GM18498 (cell line): ENCODE measurements at regions not wholly inside any gene's neighbourhood (a gene's known extent, or its start where the extent isn't known, plus 50 kb on each side); places are given as distances from the start of the nearest gene placed in this dataset.

Source experiments
- ATAC-seq: cut with Tn5 transposase; IDR thresholded peaks from one replicate; pipeline ENCODE4 v1.9.1; 2021; ENCODE audit warnings: mild to moderate bottlenecking, moderate library complexity; ENCODE audit not compliant: unreplicated experiment

DNA sequence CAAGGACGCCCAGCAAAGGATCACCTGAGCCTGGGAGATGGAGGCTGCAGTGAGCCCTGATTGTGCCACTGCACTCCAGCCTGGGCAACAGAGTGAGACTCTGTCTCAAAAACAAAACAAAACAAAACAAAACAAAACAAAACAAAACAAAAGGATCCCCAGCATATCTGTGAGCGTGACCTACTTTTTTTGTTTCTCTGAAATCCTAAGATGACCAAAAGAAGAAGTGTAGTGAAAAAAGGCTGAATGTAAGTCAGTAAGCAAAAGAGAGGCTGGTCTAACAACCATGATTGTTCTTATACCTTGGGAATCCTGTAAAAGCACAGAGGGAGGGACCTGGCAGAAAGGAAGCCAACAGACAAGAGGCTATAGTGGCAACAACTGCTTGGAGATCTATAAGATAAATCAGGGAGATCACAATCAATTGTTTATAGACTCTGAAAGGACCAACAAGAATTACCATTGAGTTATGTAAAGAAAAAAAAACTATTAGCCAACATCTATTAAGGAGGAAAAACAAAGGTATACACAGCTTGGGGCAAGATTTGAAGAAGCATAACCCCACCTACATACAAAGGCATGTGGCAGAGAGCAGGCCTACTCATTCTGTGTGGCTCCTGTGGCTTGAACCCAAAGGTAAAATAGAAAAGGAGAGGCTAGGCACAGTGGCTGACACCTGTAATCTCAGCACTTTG is 255.2 kb upstream of the KLF14 start:
- ATAC-seq, result no peak

DNA sequence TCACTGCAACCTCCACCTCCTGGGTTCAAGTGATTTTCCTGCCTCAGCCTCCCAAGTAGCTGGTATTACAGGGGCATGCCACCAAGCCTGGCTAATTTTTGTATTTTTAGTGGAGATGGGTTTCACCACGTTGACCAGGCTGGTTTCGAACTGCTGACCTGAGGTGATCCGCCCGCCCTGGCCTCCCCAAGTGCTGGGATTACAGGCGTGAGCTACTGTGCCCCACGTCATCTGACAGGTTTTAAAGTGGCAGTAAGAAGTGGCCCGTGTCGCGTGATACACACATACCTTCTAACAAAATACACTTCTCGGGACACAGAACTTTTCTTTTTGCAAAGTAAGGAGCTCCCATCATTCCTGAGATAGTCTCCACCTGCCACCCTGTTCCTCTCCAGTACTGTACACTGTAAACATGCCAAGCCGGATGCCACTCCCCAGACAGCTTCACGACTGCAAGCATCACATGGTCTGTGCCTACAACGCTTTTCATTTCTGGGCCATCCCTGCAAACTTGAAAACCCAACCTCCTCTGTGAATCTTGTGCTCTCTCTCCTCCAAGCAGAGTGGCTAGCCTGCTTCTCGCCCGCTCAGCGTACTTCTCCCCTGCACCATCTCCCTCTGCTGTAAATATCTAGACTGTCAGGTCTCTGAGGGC is 256.3 kb upstream of the KLF14 start:
- no peak for ATAC-seq

DNA sequence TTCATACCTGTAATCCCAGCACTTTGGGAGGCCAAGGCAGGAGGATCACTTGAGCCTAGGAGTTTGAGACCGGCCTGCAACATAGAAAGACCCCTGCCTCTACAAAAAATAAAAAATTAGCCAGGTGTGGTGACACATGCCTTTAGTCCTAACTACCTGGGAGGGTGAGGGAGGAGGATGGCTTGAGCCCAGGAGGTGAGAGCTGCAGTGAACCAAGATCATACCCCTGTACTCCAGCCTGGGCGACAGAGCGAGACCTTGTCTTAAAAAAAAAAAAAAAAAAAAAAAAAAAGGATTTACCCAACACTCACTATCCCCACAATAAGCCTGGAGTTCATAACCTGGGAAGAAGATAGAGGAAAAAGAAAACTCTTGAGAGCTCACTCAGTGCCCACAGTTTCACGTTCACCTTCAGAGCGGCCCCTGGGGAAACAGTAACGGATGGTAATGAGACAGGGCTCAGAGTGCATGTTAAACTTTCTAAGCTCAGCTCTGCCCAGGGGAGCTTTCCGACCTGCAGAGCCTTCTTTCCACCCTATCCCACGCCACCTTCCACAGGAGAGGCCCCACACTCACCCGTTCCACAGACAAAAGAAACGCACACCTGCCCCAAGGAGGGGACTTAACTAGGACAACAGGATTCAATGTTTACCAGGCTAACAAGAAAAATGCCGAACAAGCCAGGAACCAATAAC is 259.8 kb upstream of the KLF14 start:
- ATAC-seq, result no peak

DNA sequence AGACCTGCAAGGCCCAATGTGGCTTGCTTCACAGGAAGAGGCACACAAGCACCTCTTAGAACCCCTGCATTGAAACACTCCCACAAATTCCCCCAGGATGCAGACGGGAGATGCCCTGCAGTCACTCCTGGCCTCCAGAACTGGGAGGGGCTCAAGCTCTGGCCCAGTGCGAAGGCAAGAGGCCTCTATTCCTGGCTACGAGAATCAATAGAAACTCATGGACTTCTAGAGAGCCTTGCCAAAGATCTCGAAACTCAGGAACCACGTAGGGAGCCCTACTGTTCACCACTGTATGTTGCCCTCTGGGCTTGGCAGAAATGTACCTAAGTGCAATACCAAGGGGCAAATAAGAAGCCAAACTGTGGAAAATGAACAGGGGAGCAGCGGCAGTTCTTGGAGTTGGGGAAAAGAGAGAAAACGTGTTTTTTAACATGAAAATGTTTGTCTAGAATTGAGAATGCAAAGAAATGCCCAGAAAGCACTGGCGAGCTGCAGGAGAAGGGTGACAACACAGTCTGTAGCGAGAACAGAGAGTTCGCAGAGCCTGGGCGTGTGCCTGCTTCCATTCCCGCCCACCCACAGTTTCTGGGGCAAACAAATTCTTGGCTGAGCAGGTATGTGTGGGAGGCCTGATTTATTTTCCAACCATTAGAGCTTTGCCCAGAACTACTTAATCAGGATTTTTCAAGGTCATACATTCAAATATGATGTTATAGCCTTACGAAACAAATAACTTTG is 260.5 kb upstream of the KLF14 start:
- ATAC-seq, result no peak

DNA sequence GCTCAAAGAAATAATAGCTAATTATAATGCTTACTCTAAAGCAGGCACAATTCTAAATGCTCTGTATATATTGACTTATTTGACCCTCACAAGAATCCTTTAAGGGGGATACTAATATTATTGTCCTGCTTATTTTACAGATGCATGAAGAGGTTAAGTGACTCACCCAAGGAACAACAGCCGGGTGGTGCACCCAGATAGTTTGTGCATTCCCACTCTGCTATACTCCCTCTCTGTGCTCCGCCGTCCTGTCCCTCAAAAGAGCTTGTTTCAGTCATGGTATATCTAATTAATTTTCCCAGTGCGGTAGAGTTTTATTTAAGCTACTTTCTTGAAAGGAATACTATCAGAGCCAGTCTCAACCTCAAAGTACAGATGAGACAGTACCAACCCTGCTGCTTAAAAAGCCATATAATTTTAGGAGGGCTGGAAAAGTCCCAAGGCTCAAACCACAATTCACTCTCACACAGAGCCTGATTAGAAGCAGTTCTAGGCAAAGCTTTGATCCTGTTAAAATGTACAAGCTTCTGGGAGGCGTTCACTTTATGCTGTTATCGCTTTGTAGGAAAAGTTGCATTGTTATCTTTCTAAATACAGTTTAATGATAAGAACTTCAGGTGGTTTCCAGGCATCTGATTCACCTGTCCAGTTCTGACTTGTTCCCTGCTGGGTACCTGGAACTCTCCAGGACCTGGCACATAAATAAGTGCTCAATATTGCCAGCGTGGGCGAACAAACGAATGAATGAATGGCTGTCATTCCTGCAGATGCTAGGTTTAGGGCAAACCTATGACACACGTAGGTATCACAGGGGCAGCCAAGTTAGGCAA is 261.5 kb upstream of the KLF14 start:
- ATAC-seq, result no peak

DNA sequence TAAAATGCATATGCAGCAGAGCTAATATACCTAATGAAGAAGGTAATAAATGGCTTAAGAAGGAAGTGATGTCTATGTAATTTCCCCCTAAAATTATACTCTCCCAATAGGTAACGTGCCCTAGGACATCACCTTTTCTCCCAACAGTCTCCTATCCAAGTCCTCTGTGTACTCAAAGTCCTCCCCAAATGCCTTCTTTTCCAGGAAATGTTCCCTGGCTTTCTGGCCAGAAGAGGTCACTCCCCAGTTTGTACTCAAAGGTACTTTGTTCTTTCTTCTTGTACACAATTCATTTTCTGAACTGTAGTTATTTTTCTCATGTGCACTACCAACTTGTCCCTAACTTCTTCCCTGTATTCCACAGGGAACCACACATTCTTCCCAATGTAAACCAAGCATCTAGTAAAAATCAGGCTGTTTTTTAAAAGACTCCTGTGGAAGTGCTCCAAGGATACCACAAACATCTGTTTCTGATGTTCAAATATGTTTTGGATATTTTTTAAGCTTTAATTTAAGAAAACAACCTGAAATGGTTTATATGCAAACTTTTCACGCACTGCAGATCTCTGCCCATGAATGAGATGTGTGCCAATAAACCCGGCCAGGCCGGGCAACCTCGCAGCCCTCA is 262.3 kb upstream of the KLF14 start:
- no peak for ATAC-seq

DNA sequence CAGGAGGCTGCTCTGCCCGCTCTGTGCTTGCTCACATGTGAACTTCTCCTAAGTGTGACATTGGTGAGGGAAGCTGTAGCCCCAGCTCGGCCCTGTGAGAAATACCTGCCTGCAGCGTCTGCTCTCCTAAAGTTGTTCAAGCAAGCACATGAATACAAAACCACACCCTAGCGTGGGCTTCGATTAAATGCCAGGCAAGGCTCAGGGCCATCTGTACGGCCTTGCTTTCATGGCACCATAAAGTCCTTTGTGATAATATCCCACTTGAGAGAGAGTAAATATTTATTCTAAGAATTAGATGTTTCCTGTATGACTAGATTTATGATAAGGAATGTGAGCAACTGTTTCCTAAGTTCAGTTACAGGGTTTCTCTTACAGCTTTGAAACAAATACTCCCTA is 262.8 kb upstream of the KLF14 start:
- ATAC-seq, result no peak

DNA sequence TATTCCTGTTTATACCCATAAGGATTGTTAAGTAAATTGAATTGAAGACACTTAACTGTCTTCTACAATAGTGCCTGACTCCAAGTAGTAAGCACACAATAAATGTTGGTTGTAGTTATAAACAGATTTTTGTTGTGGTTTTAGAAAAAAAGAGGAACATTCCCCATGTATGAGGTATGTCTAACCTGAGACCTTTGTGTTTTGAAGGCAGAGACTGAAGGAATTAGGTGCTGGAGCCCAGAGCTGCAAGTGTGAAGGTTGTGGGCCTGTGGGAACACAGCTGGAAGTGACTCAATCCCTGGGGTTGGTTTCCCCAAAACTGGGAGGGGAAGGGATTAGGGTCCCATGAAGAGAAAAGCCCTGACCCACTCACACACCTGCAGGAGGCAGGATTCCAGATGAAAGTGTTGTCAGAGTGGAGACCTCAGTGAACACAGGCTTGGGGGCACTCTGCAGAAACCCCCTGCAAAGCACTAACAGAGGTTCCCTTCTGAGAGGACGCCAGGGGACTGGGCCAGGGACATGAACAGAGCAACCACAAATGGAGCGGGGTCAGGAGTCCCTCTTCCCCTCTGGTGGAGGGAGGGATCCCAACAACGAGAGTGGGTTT is 265.1 kb upstream of the KLF14 start:
- ATAC-seq, result no peak

DNA sequence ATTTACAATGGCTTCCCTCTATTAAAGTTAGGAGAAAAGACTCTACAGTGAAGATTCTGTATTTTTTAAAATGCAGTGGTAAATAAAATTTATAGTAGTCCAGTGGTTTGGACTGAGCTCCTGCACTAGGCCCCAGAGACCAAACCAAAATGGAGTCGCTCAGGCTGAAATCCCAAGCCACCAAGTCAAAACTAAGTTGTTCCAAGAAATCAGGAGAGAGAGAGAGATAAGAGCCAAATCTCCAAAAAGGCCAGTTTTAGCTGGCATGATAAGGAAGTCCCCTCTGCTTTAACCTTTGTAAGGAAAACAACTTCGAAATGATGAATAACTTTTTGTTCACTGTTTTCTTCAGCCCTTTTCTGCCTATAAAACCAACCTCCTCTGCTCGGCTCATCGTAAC is 265.9 kb upstream of the KLF14 start:
- ATAC-seq, result no peak

DNA sequence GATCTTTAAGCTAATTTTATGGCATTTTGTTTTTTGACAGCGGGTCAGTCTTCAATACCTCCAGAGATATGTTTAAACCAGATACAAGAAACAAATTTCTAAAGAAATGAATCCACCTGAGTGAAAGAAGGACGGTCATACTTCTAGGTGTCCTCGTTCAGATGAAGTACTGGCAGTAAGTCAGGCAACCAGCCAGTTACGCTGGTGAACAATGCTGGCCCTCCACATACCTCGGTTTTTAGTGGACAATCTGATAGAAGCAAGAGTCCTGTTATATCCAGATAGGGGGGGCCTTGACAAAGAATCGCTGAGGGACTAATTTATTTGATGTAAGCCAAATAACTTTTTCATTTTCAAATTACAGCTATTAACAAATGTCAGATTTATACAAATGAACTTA is 266.4 kb upstream of the KLF14 start:
- no peak for ATAC-seq

DNA sequence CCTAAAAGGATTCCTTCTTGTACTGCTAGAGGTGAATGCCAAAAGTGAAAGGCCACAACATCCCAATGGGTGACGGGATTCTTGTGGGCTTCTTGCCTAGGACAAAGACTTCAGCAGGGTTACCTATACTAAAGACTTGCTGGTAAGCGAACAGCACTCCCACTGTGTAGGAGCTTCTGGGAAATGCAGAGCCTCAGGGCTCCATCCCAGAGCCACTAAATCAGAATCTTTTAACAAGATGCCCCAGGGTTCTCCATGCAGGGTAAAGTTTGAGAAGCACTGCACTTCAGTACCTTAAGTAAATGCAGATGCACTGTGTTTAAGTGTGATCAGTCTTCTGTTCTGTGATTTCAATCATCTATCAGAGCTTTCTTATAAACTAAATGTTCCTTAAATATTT is 266.9 kb upstream of the KLF14 start:
- no peak for ATAC-seq

DNA sequence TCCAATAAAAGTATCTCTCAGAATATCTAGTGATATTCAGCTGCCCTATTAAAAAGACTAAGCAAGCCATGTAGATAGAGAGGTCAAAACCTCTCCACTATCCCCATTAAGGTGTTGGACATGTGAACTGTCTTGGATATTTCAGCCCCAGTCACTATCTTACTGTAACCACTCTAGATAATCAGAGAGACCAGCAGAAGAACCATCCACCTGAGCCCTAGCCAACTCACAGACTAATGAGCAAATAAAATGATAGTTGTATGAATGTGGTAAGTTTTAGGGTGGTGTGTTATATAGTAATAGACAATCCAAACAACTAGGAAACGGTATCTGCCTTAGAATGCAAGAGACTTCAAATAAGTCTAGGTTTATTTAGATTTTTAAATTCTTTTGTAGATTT is 268.6 kb upstream of the KLF14 start:
- ATAC-seq, result no peak

DNA sequence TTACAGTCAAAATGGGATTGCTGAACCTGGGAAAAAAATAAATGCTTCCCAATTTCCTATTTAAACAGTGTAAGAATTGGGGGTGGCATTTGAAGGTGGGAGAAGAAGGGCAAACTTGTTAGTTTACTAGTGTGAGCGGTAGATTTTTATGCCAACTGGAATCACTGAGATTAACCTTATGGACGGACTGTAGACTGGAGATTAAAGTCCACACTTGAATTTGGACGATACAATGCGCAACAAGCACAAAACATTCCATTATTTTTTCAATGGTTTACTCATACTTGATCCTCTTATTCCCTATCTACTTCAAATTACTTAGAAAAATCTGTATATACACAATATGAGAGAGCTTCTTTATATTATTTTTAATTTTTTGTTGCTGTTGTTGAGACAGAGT is 269.6 kb upstream of the KLF14 start:
- no peak for ATAC-seq

DNA sequence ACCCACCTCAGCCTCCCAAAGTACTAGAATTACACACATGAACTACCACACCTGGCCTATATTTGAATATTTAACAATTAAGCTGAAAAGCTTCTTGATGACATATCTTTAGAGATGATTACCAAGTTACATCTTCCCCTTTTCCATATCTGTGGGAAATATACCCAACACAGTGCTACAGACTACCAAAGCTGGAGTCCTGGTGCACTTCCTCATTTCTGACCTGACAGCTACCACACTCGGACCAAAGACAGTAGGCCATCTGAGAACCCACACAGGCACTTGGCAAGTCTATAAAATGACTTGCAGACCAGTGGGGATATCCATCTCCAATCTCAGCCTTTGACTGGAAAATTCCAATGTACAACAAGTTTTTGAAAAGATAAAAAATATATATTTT is 270.4 kb upstream of the KLF14 start:
- no peak for ATAC-seq

DNA sequence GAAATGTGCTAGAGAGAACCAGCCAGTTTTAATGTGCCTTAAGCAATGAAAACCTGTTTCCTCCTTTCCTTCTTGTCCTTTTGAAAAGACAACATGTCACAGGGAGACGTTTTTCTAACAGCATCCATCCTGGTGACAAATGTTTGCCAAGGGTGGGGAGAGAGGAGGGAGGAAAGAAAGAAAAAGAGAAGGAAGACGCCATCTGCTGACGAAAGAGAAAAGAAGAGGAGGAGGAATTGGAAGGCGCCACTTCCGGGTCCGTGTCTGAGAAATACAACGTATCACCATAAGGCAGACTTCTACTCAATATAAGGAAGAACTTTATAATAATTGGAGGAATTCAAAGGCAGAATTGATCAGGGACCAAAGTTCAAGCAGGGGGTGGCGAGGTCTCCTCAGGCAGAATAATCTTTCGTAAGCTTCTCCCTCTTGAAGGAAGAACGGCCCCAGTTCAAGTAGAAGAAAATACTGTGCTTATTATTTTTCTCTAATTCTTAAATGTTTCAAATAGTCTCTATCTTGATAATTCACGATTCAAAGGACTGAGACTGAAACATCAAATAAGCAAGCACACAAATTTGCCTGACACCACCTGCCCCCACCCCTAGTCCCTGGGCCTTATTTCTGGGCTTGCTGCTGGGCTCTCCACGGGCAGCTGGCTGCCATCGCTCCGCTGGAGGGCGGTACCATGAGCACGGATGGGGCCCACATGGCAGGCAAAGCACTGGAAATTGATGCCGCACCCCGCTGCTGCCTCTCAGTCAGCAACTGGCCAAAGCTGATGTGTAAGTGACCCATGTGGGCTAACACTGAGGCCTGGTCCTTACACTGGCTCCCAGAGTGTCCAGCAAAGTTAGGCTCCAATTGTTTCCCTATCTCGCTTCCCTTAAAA is 273.7 kb upstream of the KLF14 start:
- peak; percentile 44 for ATAC-seq

DNA sequence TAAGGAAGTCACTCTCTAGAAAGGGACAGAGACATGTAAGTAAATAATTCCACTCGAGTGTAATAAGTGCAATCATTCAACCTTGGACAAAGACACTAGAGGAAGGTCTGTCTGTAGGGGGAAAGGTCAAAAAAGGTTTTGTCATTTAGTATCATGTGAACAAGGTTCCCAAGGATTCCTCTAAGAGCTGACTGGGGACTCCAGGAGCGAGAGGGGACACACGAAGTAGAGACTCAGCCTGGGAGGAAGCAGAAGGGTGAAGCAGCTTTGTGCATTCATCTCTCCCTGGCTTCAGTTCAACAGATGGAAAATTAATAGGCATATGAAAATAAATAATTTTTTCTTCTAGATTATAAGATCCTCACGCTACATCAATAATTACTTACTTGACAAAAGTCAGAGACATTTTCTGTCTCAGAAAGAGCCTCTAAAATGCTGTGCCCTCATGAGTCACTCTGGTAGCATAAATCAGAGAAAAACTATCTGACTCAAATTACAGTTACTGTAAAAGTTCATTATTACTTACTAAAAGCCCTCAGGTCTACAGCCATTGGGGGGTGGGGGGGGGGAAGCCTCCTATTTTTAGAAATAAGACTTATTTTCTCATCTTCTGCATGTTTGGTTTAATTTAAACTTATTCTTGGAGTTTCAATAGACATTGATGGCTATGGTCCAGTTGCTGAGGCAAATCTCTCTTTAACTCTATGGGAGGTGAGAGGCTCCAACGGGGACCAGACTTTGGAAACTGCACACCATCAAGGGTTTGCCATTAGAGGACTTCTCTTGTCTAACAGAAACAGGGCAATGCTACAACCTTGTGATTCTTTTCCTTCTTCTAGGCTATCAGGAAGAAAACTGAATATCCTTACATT is 275.1 kb upstream of the KLF14 start:
- no peak for ATAC-seq

DNA sequence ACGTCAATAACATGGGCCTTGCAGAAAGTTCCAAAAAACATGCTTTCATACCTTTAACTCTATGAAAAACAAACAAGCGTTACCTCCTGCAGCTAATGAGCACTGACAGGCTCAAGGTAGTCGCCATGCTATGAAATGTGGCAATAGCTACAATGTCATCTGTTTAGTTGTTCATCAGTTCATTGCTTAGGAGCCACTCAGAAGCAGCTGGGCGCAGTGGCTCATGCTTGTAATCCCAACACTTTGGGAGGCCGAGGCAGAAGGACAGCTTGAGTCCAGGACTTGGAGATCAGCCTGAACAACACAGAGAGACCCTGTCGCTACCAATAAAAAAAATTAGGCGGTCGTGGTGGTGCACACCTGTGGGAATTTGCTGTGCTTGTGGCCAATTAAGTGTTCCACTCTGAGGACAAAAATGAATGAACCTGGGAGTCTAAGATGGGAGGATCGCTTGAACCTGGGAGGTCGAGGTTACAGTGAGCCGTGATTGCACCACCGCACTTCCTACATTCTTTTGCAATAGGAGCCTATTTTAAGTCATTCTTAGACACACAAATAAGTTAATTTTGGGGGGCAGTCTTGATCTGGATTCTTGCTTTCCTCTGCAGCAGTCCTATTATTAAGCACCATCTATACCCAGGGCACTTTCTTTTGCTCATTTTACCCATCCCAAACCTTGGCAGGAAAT is 276.2 kb upstream of the KLF14 start:
- no peak for ATAC-seq
